HG02981 (cell line): ENCODE measurements at regions not wholly inside any gene's neighbourhood (a gene's known extent, or its start where the extent isn't known, plus 50 kb on each side); places are given as distances from the start of the nearest gene placed in this dataset.
"Not testable (repeated sequence)": the region's sequence is repeated elsewhere in the genome, so short reads cannot be mapped to it uniquely, and the experiment has no call there.

Experiments used
- ATAC-seq: cut with Tn5 transposase; IDR thresholded peaks from one replicate; pipeline ENCODE4 v1.9.1; 2021; ENCODE audit warnings: mild to moderate bottlenecking, moderate library complexity; ENCODE audit not compliant: unreplicated experiment

DNA sequence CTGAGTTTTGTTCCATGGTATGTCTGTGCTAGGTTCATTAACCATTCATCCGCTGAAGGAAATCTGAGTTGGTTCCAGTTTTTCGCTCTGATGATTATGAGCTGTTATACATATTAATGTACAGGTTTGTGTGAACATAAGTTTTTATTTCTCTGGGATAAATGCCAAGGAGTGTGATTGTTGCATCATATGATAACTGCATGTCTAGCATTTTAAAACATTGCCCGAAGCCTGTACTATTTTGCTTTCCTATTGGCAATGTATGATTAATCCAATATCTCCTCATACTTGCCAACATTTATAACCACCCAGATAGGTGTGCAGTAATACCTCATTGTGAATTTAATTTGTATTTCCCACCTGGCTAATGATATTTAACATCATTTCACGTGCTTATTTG, 322.7 kb downstream of the ZNF326 start:
- no peak for ATAC-seq

DNA sequence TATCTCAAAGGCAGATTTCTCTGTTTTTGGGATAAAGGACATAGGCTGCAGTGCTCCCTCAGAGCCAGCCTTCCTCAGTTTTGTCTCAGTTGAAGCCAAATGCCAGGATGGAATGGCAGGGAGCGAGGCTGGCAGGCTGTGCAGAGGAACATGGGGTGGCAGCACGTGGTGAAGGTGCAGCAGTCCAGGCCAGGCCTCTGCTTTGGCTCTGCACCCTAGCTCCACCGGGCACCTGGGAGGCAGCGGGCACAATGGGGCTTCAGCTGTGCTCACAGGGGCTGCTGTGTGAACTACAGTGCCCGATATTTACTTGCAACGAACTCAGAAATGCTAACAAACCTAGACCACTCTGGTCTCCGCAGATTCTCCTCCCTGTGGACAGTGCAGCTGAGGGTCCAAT, 319.6 kb downstream of the ZNF326 start:
- no peak for ATAC-seq

DNA sequence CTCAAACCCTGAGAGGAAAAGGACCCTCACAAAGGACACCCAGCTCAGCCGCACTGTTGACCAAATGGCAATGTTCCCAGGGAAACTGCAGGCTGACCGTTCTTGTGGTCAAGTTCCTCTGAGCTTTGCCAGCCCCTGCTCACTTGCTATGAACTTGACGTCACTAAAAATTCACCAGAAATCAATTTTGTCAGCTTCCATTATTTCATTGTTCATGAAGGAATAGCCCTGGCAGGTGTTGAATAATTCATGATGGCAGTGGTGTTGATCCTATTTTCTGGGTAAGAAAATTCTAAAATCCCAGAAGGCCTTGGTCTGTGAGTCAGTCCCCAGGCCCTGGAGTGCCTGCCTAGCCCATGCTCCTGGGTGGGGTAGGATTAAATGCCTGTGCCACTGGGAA, 318.9 kb downstream of the ZNF326 start:
- no peak for ATAC-seq

DNA sequence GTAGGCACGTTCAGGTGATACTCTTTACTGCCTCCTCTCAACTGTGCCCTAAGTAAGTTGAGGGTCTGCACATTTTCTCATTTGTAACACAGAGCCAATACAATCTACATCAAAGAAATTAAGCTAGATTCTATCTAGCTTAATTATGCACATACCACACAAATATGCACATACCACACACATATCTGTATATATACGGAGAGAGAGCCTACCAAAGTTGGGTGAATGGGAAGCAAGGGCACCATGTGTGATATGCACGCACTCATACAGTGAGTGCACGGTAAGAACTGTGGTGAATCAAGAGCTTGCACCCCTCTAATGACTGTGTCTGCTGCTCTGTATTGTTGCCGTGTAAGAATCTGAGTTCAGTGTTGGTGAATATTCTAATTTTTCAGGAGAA, 314.9 kb downstream of the ZNF326 start:
- ATAC-seq, result no peak

DNA sequence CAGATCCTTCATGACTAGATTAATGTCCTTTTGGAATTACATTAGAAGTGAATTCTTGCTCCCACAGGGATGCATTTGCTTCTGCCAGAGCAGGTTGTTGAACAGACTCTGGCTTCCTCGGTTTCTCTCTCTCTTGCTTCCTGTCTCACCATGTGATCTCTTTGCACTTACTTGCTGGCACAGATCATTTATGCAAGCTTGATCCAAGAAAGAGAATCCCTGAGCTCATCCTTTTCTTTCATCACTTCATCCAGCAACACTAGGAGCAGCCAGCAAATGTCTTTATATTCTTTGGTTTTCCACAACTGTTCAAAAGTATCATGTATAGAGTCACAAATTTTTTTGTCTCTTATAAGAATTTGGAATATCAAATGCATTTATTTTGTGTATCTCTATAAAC, 313.5 kb downstream of the ZNF326 start:
- ATAC-seq, result no peak

DNA sequence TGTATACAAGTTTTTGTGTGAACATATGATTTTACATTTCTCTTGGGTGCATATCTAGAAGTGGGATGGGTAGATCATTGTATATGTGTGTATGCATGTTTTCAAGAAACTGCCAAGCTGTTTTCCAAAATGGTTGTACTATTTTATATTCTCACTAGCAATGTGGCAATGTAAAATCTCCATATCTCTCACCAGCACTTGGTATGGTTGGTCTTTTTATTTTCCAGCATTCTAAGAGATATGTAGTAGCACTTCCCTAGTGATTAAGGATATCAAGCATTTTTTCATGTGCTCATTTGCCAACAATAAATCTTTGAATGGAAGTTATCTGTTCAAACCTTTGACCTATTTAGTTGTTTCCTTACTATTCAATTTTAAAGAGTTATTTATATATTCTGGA, 310.7 kb downstream of the ZNF326 start:
- ATAC-seq, result no peak

DNA sequence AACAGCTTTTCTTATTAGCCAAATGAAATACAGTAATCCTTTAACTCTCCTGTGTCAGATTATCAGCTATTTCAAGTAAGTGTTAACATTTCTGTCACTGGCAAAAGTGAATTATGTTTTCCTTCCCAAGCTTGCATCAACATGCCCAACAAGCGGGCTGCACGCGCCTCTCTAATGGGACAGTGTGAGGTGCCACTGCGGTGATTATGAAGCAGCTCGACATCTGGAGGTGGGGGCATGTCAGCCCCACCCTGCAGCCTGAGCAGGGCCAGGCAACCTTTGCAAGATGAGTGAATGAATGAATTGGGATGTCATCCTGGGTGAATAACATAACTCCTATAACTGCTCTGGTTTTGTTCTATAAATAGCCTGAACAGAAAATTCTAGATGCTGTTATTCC, 301.4 kb downstream of the ZNF326 start:
- ATAC-seq, result no peak

DNA sequence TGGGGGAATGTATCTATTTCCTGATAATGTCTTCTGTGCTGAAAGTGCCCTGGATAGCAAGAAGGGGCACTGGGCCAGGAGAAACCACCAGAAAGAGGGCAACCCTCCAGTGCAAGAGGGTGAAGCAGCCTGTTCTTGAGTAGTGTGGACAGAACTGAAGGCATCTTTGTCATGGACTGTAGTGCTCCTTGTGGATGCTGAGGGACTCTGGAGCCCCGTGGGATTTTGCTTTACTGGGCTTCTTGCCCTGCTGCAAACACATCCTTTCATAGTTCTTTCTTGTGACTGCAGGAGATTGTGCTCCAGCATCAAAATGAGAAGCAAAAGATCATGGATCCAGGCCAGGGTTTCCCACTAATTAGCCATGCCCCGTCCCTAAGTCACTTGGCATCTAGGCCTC, 300.6 kb downstream of the ZNF326 start:
- ATAC-seq, result no peak

DNA sequence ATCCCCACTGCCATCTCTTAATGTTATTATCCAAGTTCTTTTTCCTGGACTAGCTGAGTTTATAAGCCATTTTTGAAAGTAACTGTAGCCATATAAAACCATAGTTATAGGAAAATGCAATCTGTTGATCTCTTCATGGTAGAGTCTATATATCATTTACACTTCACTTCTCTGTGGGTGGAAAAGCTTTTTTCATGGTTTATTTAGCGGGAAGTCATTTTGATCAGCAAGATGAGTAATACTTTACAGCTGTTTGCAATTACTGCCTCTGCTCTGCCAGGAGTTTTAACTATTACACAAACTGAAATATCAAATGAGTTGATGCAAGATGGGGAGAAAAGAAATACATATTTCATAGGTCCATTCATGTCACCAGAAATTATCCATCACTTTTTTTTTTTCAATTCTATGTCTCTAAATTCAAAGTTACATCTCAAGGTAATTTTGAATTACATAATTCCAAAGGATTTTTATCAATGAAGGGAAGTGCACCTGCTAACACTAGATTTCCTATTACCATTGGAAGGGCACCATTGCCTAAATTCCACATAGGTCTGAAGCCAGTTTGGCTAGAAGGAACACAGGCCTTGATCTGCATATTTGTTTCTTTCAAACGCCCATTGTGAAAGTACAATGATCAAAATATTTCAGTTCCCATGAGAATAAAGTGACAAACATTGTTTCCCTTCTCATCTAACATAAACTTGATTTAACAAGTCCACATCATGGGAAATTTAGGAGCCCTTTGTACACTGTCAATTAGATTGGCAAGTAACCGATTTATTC, 296.7 kb downstream of the ZNF326 start:
- ATAC-seq, result no peak

DNA sequence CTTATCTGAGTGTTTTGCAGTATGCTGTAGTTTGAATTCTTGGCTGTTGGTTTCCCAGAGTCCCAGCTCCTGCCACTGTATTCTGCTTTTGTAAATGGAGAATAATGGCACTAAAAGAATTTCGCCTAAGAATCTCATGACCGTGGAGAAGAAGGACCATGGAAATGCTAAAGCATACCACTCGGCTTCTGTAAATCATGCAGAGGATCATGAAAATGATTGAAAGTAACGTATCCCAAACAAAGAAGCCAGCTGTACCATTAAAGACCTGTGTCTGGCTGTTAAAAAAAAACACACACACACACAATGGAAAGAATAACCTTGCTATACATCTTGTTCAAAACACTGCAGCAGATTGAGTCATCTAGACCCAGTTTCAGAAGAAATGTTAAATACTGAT, 287.9 kb downstream of the ZNF326 start:
- no peak for ATAC-seq

DNA sequence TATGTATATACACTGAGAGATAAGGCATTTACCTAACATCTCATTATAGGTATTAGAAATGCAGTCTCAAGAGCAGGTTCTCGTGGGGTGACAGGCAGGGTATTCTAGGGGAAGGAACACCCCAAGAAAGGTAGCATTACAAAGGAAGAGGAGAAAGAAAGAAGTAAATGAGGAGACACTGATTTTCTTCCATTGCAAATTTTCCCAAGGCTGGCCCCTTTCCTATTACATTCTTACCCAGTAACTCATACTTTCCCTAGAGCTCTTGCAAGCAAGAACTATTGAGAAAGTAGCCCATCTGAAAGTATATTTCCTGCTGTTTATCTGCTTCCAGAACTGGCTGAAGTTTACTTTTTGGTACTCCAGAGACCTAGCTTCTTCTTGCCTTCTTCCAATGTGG, 287.0 kb downstream of the ZNF326 start:
- not testable (repeated sequence) for ATAC-seq

DNA sequence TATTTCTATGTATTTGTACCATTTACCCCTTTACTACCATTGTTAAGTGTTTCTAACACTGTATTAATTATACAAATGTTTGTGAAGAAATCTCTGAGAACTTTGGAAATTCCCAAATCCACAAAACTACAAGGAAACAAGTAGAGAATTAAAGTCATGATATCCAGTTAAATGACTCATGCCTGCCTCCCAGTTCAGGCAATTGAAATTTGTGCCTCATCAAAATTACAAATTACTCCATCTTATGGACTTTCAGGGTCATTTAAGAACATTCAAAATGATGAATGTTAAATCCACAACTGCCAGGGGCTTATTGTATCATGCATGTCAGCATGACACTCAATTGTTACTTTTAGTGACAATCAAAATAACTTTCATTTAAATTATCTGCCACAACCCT, 282.4 kb downstream of the ZNF326 start:
- no peak for ATAC-seq

DNA sequence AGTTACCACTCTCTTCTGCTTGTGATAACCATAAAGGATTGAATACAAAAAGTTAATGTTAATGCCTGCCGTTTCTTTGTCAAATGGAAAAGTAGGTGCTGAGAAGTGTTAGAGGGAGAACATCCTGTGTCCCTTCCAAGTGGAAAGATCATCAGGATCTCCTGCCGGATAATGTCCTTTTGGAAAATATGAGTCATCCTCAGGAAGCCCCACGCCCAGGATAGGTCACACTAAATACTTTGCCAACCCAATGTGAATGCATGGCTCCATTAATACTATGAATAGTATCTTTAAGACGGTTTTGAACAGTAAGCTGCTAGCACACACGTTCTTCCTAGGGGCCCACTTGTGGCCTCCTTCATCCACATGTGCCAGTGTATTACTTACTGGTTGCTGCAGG, 279.5 kb downstream of the ZNF326 start:
- ATAC-seq, result no peak

DNA sequence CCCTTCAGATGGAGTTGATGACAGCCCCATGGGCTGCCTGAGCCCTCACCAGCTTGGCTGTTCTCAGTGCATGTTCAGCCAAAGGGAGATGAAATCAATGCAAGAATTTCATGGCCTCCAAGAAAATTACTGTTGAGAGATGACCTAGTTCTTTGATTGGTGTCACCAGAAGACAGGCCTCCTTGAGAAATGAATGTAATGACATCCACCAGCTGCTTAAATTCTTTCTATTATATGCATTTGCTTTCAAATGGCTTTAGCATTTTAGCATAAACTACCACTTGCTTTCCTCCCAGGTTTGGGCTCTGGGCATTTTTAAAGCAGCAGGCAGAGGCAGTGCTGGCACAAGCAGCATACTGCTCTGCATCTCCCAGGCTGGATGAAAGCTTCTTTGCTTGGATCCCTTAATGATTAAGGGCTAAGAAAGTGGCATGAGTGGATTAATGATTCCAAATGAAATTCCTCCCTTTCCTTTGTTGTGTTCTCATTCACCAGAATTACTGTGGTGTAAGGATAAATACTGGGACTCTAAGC, 278.4 kb downstream of the ZNF326 start:
- no peak for ATAC-seq

DNA sequence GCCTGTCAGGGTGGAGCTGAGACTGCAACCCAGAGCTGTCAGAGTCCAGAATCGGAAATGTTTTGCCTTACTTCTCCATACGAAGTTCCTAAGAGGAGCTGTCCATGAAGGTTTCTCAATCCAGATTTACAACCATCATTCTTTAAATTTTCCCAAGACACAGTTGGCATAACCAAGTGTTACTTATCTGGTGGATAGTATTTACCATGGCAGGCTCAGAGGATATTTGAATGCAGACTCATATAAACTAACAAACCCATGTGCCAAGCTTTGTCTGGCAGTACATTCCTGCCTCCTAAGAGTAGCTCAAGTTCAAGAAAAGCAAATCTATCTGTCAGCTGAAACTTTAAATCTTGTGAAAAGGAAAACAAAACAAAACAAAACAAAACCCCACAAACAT, 267.9 kb downstream of the ZNF326 start:
- no peak for ATAC-seq

DNA sequence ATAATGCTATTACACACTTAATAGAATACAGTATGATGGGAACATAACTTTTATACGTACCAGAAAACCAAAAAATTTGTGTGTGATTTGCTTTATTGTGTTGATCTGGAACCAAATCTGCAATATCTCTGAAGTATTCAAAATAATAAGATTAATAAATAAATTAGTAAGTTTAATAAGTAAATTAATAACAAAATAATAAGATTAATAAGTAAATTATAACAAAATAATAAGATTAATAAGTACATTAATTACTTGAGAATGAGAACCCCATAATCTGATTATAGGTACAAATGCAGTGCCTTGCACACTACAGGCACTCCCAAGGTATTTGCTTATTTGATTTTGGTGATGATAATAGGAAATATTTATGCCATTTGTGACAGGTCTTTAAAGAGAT, 267.4 kb downstream of the ZNF326 start:
- ATAC-seq, result no peak

DNA sequence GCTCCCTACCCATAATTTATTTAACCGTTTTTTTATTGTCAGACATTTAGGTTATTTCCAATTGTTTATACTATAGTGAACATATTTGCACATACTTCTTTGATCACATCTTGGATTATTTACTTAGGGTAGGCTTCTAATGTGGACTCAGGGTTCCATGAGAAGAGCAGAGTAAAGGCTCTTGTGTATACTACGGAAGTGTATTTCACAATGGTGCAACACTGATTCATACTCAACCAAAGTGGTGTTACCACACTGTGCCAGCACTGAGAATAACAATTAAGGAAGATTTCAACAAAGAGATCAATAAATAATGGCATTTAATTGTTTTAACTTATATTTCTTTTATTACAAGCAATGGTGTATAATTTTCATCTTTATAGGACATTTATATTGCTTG, 251.2 kb downstream of the ZNF326 start:
- ATAC-seq, result no peak

DNA sequence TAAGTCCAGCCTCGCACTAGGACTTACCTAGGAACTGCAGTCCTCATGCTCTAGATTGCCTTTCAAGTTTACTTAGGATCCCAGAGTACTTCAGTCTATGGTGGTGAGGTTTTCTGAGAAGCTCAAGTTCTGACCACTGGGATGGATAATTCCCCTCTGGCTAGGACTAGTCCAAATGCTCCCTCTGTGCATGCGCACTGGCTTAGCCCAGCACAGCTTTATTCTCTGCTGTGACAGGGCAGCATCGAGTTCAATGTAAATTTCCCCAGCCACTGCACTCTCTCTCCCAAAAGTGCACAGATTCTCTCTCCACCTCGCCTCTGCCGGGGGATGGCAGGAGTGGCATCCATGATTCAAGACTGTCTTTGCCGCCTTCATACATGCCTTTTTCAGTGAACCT, 241.6 kb downstream of the ZNF326 start:
- no peak for ATAC-seq

DNA sequence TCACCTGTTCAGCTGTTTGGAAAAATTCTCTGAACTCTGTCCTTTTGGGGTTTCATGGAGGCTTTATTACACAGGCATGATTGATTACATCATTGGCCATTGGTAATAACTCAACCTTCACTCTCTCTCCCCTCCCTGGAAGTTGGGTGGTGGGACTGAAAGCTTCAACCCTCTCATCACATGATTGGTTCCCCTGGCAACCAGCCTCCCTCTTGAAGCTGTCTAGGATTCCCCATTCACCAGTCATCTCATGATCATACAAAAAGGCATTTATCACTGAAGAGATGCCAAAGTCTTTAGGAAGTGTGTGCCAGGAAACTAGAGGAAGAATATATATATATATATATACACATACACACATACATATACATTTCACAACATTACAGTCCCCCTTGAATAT, 228.5 kb downstream of the ZNF326 start:
- ATAC-seq, result no peak

DNA sequence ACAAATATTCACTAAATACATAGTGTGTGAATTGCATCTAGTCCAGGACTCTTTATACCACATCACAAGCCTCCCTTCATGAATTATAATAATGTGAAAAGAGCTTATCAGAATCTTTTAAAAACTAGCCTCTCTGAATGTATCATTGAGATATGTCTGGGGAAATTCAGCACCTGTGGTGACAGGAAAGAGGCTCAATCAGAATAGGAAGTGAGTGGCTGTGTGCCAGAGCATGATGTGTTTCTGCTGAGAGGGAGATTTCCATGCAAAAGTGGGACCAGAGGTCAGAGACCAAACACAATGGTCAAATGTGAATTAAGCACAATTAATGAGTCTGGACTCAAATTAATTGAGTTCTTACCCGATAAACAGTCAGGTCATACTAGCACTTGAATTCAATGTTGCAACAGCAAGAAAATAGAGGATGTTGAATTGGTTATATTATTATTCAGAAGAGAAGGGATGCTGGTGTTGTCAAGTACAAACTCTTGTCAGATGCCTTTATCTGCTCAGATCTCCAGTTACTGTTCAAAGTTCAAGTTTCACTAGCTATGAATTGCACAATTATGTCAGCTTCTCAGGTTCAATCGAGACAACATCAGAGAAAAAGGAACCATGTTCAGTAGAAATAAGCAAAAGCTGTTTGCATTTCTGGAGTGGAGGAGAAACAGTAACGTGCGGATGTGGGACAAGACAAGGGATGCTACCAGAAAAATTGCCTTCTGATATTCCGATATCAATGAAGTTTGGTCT, 226.2 kb downstream of the ZNF326 start:
- no peak for ATAC-seq

DNA sequence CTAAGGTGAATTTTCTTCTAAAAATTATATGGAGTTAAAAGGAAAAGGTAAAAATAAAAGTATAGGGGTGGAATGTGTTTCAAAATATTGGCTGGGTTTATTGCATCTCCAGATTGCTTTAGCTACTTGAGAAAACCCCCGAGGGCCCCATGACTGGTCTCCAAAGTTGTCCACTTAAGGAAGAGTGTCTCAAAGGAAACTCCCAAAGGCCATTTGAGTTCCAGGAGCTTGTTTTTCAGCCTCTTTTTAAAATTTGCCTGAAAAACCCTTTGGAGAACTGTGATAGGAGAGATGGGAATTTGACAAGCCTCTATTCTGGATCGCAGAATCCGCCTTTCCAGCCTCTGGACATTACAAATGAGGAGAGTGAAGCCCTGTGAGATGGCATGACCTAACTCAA, 225.6 kb downstream of the ZNF326 start:
- ATAC-seq, result no peak

DNA sequence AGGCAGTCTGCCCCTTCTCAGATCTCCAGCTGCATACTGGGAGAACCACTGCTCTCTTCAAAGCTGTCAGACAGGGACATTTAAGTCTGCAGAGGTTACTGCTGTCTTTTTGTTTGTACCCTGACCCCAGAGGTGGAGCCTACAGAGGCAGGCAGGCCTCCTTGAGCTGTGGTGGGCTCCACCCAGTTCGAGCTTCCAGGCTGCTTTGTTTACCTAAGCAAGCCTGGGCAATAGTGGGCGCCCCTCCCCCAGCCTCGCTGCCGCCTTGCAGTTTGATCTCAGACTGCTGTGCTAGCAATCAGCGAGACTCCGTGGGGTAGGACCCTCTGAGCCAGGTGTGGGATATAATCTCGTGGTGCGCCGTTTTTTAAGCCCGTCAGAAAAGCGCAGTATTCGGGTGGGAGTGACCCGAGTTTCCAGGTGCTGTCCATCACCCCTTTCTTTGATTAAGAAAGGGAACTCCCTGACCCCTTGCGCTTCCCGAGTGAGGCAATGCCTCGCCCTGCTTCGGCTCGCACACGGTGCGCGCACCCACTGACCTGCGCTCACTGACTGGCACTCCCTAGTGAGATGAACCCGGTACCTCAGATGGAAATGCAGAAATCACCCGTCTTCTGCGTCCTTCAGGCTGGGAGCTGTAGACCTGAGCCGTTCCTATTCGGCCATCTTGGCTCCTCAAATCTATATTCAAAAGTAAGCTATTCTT, 224.4 kb downstream of the ZNF326 start:
- not testable (repeated sequence) for ATAC-seq
